HTR-8/SVneo (cell line): ENCODE measurements at regions not wholly inside any gene's neighbourhood (a gene's known extent, or its start where the extent isn't known, plus 50 kb on each side); places are given as distances from the start of the nearest gene placed in this dataset.
"Not testable (repeated sequence)": the region's sequence is repeated elsewhere in the genome, so short reads cannot be mapped to it uniquely, and the experiment has no call there.

Source experiments
- DNase-seq: peaks from one replicate; pipeline ENCODE4 v3.0.0; 2011; ENCODE audit warnings: low spot score, mixed read lengths; ENCODE audit not compliant: insufficient read length
- FAIRE-seq: peaks from 2 replicates; lab custom pipeline; 2011; peaks lifted over from hg19 to GRCh38; lab: Jason Lieb, UNC

DNA sequence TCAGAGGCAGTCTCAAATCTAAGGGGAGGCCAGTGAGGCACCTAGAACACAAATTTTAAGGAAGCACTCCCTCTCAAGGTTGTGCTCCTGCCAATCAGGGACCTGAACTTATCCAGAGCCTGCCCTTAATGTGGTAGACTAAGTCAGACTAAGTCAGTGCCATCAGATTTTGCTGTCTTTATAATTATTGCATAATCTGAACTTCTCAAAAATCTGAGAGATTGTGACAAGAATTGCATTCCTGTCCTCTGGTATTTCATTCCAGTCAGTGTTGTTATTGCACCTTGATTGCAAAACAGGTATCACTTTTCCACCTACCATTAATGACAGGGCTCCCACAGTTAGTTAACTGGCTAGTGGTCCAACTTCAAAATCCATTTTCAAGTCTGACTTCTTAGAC is 197.1 kb upstream of the HCN1 start:
- no peak for FAIRE-seq
- no peak for DNase-seq

DNA sequence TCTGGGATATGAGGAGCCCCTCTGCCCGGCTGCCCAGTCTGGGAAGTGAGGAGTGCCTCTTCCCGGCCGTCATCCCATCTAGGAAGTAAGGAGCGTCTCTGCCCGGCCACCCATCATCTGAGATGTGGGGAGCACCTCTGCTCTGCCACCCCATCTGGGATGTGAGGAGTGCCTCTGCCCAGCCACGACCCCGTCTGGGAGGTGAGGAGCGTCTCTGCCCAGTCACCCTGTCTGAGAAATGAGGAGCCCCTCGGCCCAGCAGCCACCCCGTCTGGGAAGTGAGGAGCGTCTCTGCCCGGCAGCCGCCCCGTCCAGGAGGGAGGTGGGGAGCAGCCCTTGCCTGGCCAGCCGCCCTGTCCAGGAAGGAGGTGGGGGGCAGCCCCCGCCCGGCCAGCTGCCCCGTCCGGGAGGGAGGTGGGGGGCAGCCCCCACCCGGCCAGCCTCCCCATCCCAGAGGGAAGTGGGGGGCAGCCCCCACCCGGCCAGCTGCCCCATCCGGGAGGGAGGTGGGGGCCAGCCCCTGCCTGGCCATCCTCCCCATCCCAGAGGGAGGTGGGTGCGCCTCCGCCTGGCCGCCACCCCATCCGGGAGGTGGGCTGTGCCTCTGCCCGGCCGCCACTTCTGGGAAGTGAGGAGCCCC is 194.4 kb upstream of the HCN1 start:
- FAIRE-seq, DNase-seq: not testable (repeated sequence)

DNA sequence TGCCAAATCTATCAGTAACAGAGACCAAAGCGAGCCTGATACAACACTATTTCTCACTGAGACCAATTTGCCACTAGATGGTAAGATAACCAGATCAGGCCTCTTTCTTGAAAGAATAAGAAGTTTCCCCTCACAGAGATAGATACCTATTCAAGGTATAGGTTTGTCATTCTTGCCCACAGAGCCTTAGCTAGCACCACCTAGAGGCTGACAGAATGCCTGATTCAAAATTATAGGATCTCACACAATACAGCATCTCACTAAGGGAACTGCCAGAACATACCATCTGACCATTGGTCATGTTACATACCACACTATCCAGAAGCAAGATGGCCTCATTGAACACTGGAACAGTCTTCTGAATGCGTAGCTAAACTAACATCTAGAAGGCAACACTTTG is 166.6 kb upstream of the HCN1 start:
- no peak for FAIRE-seq
- no peak for DNase-seq

DNA sequence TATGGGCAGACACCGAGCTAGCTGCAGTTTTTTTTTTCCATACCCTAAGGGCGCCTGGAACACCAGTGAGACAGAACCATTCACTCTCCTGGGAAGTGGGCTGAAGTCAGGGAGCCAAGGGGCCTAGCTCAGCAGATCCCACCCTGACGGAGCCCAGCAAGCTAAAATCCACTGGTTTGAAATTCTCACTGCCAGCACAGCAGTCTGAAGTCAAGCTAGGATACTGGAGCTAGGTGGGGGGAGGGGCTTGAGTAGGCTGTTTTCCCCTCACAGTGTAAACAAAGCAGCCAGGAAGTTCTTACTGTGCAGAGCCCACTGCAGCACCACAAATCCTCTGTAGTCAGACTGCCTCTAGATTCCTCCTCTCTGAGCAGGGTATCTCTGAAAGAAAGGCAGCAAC is 151.7 kb upstream of the HCN1 start:
- no peak for FAIRE-seq

DNA sequence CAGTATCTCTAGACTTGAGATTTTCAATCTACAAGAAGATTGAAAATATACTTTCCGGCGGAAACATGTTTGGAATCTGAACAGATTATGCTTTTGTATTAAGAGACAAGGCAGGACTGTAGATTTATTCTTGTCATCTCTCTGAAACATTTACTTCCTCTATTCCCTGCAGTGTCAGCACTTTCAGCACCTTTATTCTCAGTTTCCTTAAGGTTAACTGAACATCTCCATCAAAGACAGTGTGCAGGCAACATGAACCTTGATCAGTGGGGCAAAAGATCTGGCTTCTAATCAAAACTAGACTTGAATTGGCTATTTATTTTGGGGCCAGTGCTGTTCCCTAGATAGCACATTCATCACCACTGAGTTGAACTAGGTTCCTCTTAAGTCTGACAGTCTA is 129.9 kb upstream of the HCN1 start:
- DNase-seq (no peak), FAIRE-seq (no peak)

More for the DNA sequence above, 151.7 kb upstream of the HCN1 start:
- DNase-seq = no peak

DNA sequence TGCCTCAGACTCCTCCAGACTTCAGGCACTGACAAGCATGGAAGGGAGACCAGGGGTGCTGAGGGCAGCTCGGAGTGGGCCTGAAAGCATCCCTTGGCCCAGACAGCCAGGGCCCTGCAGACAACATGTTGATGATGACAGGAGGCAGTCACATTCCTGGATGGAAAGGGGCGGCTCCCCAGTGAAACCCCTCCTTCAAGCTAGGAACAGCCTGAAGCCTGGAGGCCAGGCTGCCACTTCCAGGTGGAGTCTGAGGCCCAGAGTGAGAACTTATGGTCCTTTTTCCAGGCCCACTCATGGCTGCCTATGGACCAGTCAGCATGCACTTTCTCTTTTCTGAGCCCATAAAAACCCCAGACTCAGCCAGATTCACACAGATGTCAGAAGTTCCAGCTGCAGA is 104.2 kb upstream of the HCN1 start:
- DNase-seq = no peak
- FAIRE-seq = no peak

DNA sequence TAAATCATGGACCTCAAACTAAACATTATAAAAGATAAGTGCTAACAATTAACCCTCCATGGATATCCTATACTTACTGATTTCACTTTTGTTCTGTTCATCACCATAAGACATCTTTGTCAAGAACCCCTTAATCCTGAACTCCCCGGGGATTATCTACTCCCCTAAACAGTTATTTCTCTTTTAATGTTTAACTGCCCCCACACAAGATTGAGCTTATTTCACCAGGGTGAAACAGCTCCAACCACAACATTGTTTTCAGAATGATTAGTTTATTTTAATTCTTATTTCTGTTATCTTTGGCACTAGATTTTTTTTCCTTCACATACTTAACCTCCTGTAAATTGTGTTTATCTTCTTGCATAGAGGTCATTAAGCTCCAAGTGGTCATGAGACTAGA is 103.2 kb upstream of the HCN1 start:
- no peak for FAIRE-seq
- no peak for DNase-seq

DNA sequence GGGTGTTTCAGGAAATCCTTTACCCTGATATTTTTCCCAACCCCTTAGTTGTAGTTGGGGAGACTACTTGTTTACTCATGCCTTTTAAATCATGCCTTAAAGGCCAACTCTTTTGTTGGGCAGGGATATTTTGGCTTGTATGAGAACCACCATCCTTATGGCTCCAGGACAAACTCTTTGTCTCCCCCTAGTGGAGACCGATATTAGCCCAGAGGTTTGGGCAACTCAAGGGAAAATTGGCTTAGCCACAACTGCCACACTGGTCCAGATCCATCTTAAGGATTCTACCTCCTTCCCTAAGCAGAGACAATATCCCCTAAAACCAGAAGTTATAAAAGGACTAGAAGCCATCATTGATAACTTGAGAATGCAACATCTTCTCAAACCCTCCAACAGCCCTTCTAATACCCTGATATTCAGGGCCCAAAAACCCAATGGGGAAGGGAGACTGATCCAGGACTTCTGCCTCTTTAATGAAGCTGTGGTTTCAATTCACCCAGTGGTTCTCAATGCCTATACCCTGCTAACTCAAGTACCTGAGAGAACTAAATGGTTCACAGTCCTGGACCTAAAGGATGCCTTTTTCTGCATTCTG is 100.9 kb upstream of the HCN1 start:
- DNase-seq = no peak

DNA sequence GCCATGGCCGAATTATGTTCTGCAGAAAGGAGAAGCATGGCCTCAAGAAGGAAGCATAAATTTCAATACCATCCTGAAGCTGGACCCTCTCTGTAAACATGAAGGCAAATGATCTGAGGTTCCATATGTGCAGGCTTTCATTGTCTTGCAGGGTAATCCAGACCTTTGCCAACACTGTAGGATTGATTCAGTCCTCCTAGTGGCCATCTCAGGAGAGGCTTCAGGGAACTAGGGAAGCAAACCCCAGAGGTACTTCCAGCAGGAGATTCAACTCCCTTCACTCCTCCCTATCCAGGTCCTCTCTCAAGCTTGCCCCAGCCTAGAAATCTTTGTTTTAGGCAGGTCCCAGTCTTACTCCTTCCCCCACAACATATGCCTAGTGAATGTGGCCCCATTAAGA is 99.3 kb upstream of the HCN1 start:
- FAIRE-seq (no peak), DNase-seq (no peak)

More for the DNA sequence above, 100.9 kb upstream of the HCN1 start:
- FAIRE-seq = no peak

DNA sequence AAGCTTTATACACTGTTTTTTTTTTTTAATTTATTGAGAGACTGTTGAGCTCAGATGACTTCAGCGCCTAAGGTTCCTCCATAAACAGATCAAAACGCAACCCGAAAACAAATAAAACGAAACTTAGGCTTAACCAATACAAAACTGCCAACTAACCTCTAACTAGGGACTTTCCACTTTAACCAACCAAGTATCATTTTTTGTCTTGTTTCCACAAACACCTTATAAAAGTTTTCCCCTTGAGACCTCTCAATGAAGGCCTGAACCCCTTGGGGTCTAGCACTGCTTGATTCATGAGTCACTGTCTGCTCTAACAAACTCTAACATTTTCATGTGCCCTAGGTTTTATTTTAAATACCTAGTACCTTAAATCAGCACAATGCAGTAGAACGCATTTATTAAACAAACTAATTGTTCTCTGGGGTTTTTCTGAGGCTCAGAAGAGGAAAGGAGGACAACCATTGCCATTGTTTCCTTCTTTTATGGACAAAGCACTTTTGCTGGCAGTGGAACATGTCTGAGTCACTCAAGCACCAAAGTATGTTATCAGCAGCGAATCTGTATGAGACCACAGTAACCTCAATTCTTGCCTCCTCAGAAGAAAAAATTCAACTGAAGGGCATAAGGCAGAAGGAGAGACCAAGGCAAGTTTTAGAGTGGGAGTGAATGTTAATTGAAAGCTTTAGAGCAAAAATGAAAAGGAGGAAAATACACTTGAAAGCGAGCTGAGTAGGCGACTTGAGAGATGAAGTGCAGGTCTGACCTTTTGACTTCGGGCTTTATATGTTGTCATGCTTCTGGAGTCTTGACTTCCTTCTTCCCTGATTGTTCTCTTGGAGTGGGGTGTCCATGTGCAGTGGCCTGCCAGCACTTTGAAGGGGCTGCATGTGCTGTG is 97.7 kb upstream of the HCN1 start:
- no peak for DNase-seq

DNA sequence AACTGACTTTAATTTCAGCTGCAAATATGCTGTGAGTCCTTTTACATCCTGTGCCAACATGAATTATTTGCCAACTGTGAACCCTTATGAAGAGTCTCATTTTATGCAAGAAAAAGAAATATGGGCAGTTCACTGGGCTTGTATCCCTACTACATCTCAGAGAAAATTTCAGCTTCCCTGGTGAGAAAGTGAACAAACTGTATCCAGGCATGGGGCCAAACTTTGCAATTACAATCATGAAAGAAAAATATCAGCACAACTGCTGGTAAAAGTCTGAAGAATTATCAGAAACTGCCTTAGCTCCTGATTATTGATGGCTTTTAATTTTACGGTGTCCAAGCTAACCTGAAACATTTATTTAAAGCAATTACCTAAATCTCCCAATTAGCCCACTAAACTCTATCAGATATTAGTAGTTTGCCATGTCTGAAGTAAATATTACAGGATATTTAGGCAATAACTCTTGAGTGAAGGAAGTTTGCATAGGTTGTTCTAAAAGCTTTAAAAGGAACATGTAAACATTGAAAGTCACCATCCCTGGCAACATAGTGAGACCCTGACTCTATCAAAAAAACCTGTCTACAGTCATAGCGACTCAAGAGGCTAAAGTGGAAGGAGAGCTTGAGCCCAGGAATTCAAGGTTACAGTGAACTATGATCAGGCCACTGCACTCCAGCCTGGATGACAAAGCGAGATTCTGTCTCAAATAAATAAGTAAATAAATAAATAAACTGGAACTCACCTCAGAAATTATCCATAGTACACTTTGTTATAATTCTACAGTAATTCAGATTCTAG is 83.9 kb upstream of the HCN1 start:
- FAIRE-seq (no peak), DNase-seq (no peak)

More for the DNA sequence above, 97.7 kb upstream of the HCN1 start:
- no peak for FAIRE-seq

DNA sequence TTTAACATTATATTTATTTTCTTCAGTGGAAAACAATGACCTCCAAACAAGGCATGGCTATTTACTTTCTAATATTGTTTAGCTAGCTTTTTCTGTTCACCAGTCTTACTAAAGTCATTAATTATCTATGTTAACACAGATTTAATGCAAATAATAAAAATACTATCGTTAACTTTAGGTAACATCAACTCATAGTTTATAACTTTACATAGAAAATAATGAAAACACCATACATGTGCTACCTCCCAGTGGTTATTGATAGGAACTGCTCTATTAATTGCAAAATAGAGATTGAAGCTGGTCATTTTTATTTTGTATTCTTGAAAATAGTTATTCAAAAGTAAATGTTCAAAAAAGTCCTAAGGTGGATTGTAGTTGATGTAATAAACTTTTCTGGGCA is 78.3 kb upstream of the HCN1 start:
- FAIRE-seq (no peak), DNase-seq (no peak)

DNA sequence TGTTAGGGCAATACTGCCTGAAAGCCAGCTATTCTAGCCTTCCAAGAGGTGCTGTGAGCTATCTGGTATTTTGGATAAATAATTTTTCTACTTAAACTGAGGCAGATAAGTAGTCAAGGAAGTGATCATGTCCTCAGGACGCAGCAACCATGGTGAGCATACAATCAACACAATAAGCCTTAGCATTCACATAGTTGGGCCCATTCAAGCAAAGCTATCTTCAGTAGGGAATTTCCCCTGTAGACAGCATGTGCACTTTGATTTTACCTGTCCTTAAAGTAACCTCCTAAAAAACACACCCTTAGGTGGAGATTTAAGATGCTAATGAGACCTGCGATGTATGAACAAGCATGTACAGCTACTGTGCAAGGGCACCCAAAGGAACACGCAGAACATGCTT is 76.2 kb upstream of the HCN1 start:
- DNase-seq (no peak), FAIRE-seq (peak; percentile 75)

DNA sequence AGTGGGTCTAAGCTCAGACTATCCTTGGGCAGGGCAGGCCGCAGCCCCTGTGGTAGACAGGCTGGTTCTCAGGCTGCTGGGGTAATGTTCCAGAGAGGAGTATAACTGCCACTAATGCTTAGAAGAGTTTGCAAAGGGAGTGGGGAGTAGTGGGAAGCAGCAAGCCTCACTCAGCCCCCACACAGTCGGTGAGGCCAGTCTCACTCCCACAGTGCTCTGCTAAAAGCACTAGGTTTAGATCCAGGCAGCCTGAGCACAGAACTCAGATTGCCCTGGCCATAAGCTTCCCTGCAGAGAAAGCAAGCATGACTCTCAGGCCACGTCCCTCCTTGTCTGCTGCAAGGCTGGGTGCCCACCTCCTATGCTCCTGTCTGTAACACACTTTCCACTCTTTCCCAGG is 69.4 kb upstream of the HCN1 start:
- DNase-seq (no peak), FAIRE-seq (no peak)

DNA sequence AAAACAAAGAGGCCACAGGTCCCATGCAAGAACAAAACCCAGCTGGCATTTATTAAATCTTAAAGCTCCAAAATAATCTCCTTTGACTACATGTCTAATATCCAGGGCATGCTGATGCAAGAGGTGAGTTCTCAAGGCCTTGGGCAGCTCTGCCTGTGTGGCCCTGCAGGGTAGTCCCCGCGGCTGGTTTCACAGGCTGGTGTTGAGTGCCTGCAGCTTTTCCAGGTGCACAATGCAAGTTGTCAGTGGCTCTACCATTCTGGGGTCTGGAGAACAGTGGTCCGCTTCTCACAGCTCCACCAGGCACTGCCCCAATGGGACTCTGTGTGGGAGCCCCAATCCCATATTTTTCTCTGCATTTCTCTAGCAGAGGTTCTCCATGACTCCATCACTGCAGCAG is 54.4 kb upstream of the HCN1 start:
- FAIRE-seq (no peak), DNase-seq (no peak)

DNA sequence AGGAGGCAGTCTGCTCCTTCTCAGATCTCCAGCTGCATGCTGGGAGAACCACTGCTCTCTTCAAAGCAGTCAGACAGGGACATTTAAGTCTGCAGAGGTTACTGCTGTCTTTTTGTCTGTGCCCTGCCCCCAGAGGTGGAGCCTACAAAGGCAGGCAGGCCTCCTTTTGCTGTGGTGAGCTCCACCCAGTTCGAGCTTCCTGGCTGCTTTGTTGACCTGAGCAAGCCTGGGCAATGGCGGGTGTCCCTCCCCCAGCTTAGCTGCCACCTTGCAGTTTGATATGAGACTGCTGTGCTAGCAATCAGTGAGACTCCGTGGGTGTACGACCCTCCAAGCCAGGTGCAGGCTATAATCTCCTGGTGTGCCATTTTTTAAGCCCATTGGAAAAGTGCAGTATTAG is 52.3 kb upstream of the HCN1 start:
- not testable (repeated sequence) for DNase-seq, FAIRE-seq
